Brain microvascular endothelial cell (primary cell): ENCODE measurements at regions not wholly inside any gene's neighbourhood (a gene's known extent, or its start where the extent isn't known, plus 50 kb on each side); places are given as distances from the start of the nearest gene placed in this dataset.

Experiments
- DNase-seq: peaks from one replicate; pipeline ENCODE4 v3.0.0-alpha.2; 2020
- H3K27ac ChIP-seq: fragments of 250-450 bp; sonication (Bioruptor Pico); 2 replicates; pipeline ENCODE4 v1.5.1; 2020; ENCODE audit warnings: mild to moderate bottlenecking, moderate library complexity
- H3K27me3 ChIP-seq: fragments of 250-450 bp; sonication (Bioruptor Pico); replicated peaks from 2 replicates; pipeline ENCODE4 v1.5.1; 2020; ENCODE audit warnings: mild to moderate bottlenecking
- H3K36me3 ChIP-seq: fragments of 250-450 bp; sonication (Bioruptor Pico); replicated peaks from 2 replicates; pipeline ENCODE4 v1.5.1; 2020; ENCODE audit warnings: mild to moderate bottlenecking
- H3K4me3 ChIP-seq: 2 replicates; pipeline ENCODE4 v1.5.1; 2011; ENCODE audit warnings: low read depth, mild to moderate bottlenecking, control low read depth, low read length, moderate library complexity
- CTCF ChIP-seq: IDR thresholded peaks from 2 replicates; pipeline ENCODE4 v1.5.1; 2011; ENCODE audit warnings: low read depth, mild to moderate bottlenecking, moderate library complexity, low read length, control low read depth, inconsistent platforms; ENCODE audit errors: missing control alignments
- in situ Hi-C: cut with HindIII; loops from 2 replicates; pipeline ENCODE4 v1.10.0; 2017; ENCODE audit warnings: low sequenced_read_pairs, low pct_ligation_motif_present

- in situ Hi-C loops = no loop called here
- H3K4me3 ChIP-seq = no peak overlapping the region
- no peak for DNase-seq
- TF ChIP-seq CTCF = no peak
- H3K36me3 ChIP-seq = no peaks in the 10 kb centered on the region
- H3K27me3 ChIP-seq = no peaks in the 10 kb centered on the region
- no peak overlapping the region for H3K27ac ChIP-seq
Observed at GRCh38 chr2:60675301-60675700, 80.8 kb upstream of the PAPOLG start.

DNA sequence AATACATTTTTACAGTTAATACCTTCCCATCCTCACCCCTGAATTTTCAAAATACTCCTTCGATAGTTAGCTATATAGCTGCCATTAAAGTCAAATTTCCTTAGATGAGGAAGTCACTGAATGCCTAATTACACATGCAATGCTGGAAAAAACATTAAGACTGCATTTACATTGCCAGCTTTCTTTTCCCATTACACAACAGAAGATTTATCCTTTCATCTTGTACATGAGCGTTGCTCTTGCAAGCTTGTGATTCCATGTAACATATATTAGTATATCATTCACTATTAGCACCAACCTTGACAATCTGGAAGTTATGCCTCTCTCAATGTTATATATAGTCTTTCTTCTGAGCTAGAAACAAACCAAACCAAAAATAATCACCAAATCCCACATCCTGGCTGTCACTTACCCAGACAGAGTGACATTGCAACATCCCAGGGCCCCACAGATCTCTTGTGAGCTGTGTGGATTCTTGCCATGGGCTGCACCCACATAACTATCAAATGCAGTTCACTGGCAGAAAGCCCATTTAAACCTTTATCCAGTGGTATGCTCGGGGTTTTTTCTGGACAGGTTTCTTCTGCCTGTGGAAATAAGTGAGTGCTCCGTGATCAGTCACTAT is 79.2 kb upstream of the PAPOLG start:
- in situ Hi-C loops = no loop called here
- TF ChIP-seq CTCF = no peak

GRCh38 chr2:60677356-60677755 is 78.7 kb upstream of the PAPOLG start:
- no peaks in the 10 kb centered on the region for H3K36me3 ChIP-seq
- in situ Hi-C loops = no loop called here
- no peaks in the 10 kb centered on the region for H3K27me3 ChIP-seq
- no peak for TF ChIP-seq CTCF
- no peak for DNase-seq
- H3K27ac ChIP-seq = no peak overlapping the region
- H3K4me3 ChIP-seq = no peak overlapping the region

More for the DNA sequence above, 79.2 kb upstream of the PAPOLG start:
- no peaks in the 10 kb centered on the region for H3K27me3 ChIP-seq
- H3K36me3 ChIP-seq = no peaks in the 10 kb centered on the region
- no peak overlapping the region for H3K27ac ChIP-seq
- H3K4me3 ChIP-seq = no peak overlapping the region
- no peak for DNase-seq

GRCh38 chr2:60678551-60678950 is 77.5 kb upstream of the PAPOLG start:
- no peak for TF ChIP-seq CTCF
- Histone ChIP-seq H3K27ac (no peak overlapping the region), H3K4me3 (no peak overlapping the region), H3K36me3 (no peaks in the 10 kb centered on the region), H3K27me3 (no peaks in the 10 kb centered on the region)
- no peak for DNase-seq
- in situ Hi-C loops = no loop called here

- no peak for TF ChIP-seq CTCF
- Histone ChIP-seq H3K36me3 (no peaks in the 10 kb centered on the region), H3K4me3 (no peak overlapping the region), H3K27ac (no peak overlapping the region), H3K27me3 (no peaks in the 10 kb centered on the region)
- in situ Hi-C loops = no loop called here
- no peak for DNase-seq
Observed at GRCh38 chr2:60679036-60679780, 76.9 kb upstream of the PAPOLG start.
